GM12891 (cell line): ENCODE measurements at regions not wholly inside any gene's neighbourhood (a gene's known extent, or its start where the extent isn't known, plus 50 kb on each side); places are given as distances from the start of the nearest gene placed in this dataset.

Experiments used
- DNase-seq: peaks from one replicate; pipeline ENCODE4 v3.0.0; 2011; ENCODE audit warnings: low spot score; ENCODE audit not compliant: insufficient read length
- FAIRE-seq: peaks from 2 replicates; lab custom pipeline; 2011; peaks lifted over from hg19 to GRCh38; lab: Jason Lieb, UNC
- PAX5 ChIP-seq: IDR thresholded peaks from 2 replicates; pipeline ENCODE4 v1.6.1; 2011; ENCODE audit warnings: low read length, moderate library complexity, mild to moderate bottlenecking; ENCODE audit not compliant: insufficient read depth, severe bottlenecking
- POLR2A ChIP-seq: IDR thresholded peaks from 2 replicates; pipeline ENCODE4 v1.6.1; 2011; ENCODE audit warnings: low read depth, low read length, control low read depth
- POLR2AphosphoS5 ChIP-seq: IDR thresholded peaks from 2 replicates; pipeline ENCODE4 v1.6.1; 2011; ENCODE audit warnings: low read depth, low read length, control low read depth
- POU2F2 ChIP-seq: IDR thresholded peaks from 2 replicates; pipeline ENCODE4 v1.6.1; 2011; ENCODE audit warnings: low read depth, mild to moderate bottlenecking, control low read depth, low read length, moderate library complexity
- SPI1 ChIP-seq: IDR thresholded peaks from 2 replicates; pipeline ENCODE4 v1.6.1; 2011; ENCODE audit warnings: low read depth, low read length, control low read depth
- TAF1 ChIP-seq: IDR thresholded peaks from 2 replicates; pipeline ENCODE4 v1.6.1; 2011; ENCODE audit warnings: low read depth, low read length, control low read depth

GRCh38 chr11:18878211-18878610, 61.0 kb downstream of the MRGPRX1 start:
- FAIRE-seq (no peak), DNase-seq (no peak)
- TF ChIP-seq SPI1 (no peak), PAX5 (no peak), POLR2AphosphoS5 (no peak), TAF1 (no peak)

- FAIRE-seq (no peak), DNase-seq (no peak)
- no peak for TF ChIP-seq SPI1
- TF ChIP-seq POU2F2, result no peak
- no peak for TF ChIP-seq POLR2A
Measured at GRCh38 chr11:18865951-18866350, 73.3 kb downstream of the MRGPRX1 start.

- TF ChIP-seq SPI1 (no peak), POLR2A (no peak), PAX5 (no peak), POU2F2 (no peak), POLR2AphosphoS5 (no peak), TAF1 (no peak)
- no peak for DNase-seq
- FAIRE-seq, result no peak
Measured at GRCh38 chr11:18865261-18865660, 73.7 kb upstream of the PTPN5 start.

GRCh38 chr11:18853086-18853720, 61.6 kb upstream of the PTPN5 start:
- DNase-seq, result no peak
- peak; percentile 91 for FAIRE-seq
- no peak for TF ChIP-seq POLR2A
- TF ChIP-seq PAX5, result no peak
- no peak for TF ChIP-seq TAF1
- TF ChIP-seq POLR2AphosphoS5, result no peak
- TF ChIP-seq SPI1, result no peak
- no peak for TF ChIP-seq POU2F2

- FAIRE-seq (no peak), DNase-seq (no peak)
- TF ChIP-seq POLR2AphosphoS5, result no peak
- TF ChIP-seq SPI1, result no peak
- no peak for TF ChIP-seq PAX5
- no peak for TF ChIP-seq POLR2A
- no peak for TF ChIP-seq POU2F2
- TF ChIP-seq TAF1, result no peak
Measured at GRCh38 chr11:18849406-18849805, 57.8 kb upstream of the PTPN5 start.

- no peak for FAIRE-seq
- DNase-seq, result no peak
- TF ChIP-seq POLR2A, result no peak
- TF ChIP-seq POU2F2, result no peak
- TF ChIP-seq PAX5, result no peak
Measured at GRCh38 chr11:18844753-18845367, 53.3 kb upstream of the PTPN5 start.
